Peyer's patch (tissue), 4 donors: ENCODE measurements at regions not wholly inside any gene's neighbourhood (a gene's known extent, or its start where the extent isn't known, plus 50 kb on each side); places are given as distances from the start of the nearest gene placed in this dataset.

Experiments used
- CTCF ChIP-seq, 6 experiments: fragments of 450-650 bp in 4 of 6; fragments of 200-600 bp in 2 of 6; sonication (generic) in 1 of 6; IDR thresholded peaks; one replicate each; pipeline ENCODE4 v1.5.1; 2017 to 2019; ENCODE audit warnings: antibody characterized with exemption in 6 of 6, mild to moderate bottlenecking in 3 of 6, moderate library complexity in 1 of 6
- POLR2A ChIP-seq, 2 donors: fragments of 450-650 bp; IDR thresholded peaks; one replicate each; pipeline ENCODE4 v1.5.1; 2017; ENCODE audit warnings: antibody characterized with exemption in 2 of 2, mild to moderate bottlenecking in 2 of 2, moderate library complexity in 2 of 2

GRCh38 chr17:77843896-77844295 is 114.6 kb upstream of the TNRC6C start:
- no peak for TF ChIP-seq CTCF (IDR thresholded peaks at IDR 0.05)
- no peak for TF ChIP-seq POLR2A (IDR thresholded peaks at IDR 0.05)
